Vagina (tissue), 2 donors: ENCODE measurements at regions not wholly inside any gene's neighbourhood (a gene's known extent, or its start where the extent isn't known, plus 50 kb on each side); places are given as distances from the start of the nearest gene placed in this dataset.

Source experiments
- POLR2A ChIP-seq, 2 donors: fragments of 450-650 bp; IDR thresholded peaks; one replicate each; pipeline ENCODE4 v1.6.1; 2017; ENCODE audit warnings: antibody characterized with exemption in 2 of 2, mild to moderate bottlenecking in 2 of 2, moderate library complexity in 2 of 2
- TF ChIP-seq, protein P1 (sequence below), 3 experiments: fragments of 450-650 bp in 2 of 3; fragments of 200-600 bp in 1 of 3; sonication (generic) in 1 of 3; IDR thresholded peaks; one replicate each; pipeline ENCODE4 v1.5.1; 2017 to 2019; ENCODE audit warnings: antibody characterized with exemption in 3 of 3, mild to moderate bottlenecking in 2 of 3, moderate library complexity in 2 of 3

DNA sequence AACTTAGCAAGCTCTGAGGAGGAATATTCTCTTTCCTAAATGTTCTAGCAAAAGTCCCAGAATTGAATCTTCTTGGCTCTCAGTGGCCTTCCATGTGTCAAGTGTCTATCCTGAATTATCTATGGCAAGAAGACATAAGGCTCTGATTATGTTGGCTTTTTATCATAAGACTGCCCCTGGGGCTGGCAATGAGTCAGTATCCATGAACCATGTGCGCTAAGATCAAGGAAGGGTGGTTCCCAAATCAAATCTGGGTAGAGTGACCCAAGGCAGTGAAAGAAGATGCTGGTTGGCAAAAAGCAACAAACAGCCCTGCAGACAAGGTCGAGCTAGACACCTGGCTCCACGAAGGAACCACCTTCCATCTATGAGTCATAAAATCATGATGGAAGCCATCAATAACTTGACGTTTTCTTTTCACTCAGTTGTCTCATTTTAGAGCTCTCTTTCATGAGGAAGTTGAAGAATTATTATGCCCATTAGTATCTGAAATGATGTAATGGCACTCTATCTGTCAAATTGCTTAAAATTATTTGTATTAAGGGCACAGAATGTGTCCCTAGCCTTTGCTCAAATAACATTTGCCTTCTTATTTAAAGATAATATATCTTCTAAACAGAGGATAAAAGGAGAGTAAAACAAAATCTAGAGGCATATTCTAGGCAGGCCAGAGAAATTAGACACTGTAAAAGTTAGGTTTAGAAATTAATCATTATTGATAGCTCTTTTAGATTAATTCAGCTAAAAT, 657.7 kb upstream of the GOT2 start:
- TF ChIP-seq, protein P1, sequence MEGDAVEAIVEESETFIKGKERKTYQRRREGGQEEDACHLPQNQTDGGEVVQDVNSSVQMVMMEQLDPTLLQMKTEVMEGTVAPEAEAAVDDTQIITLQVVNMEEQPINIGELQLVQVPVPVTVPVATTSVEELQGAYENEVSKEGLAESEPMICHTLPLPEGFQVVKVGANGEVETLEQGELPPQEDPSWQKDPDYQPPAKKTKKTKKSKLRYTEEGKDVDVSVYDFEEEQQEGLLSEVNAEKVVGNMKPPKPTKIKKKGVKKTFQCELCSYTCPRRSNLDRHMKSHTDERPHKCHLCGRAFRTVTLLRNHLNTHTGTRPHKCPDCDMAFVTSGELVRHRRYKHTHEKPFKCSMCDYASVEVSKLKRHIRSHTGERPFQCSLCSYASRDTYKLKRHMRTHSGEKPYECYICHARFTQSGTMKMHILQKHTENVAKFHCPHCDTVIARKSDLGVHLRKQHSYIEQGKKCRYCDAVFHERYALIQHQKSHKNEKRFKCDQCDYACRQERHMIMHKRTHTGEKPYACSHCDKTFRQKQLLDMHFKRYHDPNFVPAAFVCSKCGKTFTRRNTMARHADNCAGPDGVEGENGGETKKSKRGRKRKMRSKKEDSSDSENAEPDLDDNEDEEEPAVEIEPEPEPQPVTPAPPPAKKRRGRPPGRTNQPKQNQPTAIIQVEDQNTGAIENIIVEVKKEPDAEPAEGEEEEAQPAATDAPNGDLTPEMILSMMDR (IDR thresholded peaks at IDR 0.05) = no peak
- TF ChIP-seq POLR2A (IDR thresholded peaks at IDR 0.05) = no peak
